8988T (cell line): ENCODE measurements at regions not wholly inside any gene's neighbourhood (a gene's known extent, or its start where the extent isn't known, plus 50 kb on each side); places are given as distances from the start of the nearest gene placed in this dataset.

Source experiments
- DNase-seq: peaks from one replicate; pipeline ENCODE4 v3.0.0; 2011

DNA sequence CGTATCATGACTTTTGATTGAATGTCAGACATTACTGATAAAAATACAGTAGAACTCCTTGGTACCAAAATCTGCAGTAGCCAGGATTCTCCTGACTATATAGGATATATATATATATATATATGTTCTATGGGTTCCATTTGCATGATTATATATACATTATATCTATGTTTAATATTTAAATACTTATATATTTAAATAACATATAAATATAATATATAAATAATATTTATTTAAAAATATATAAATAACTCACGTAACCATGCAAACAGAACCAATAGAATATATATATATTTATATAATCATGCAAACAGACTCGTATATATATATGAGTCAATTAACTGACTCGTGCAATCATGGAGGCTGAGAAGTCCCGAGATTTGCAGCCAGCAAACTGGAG, 278.8 kb upstream of the PLXNA2 start:
- no peak for DNase-seq

DNA sequence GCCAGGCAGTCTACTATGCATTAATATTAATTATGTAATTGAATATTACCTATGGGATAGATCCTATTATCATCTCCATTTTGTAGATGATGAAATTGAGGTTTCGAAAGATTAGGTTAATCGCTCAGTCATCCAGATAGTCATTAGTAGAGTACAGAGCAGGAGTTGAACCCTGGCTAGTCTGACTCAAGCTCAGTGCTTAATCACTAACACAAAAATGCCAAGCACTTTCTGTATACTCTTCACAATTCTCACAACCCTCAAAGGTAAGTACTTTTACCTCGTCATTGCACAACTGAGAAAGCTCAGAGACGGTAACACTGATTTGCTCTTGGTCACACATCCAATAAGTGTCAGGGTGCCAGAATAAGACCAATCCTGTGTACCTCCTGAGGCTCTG, 280.2 kb upstream of the PLXNA2 start:
- no peak for DNase-seq

DNA sequence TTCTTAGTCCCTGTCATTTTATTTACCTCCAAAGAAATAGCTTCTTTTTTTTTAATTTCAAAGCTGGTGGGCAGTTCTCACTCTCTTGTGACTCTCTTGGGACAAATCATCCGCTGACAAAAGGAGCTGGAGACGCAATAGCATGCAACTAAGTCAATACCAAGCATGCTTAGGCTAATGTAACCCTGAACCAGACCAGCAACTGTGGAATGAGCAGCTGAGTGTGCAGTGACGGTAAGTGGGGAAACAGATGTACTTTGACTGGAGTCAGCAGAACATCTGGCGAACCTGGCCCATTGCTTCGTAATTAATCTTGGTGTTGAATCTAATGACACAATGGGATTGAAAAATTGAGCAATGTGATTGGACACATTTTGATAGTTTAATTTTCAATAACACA, 280.7 kb upstream of the PLXNA2 start:
- no peak for DNase-seq

DNA sequence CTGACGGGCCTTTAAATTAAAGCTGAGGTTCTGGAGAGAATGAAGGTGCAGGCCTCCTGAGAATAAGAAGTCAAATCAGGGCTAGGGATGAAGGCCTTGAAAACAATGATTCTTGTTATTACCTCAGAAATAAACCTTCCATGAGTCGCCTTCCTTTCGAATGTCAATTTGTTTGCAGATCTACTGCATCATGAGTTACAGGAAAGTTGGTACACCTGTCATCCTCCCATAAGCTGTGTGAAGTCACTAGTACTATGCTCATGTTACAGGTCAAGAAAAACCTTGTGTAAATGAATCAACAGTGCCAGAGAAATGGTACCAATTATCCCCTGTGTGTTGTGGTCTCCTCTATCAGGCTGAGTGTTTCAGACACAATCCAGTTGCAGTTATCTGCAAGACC, 281.2 kb upstream of the PLXNA2 start:
- DNase-seq, result no peak

DNA sequence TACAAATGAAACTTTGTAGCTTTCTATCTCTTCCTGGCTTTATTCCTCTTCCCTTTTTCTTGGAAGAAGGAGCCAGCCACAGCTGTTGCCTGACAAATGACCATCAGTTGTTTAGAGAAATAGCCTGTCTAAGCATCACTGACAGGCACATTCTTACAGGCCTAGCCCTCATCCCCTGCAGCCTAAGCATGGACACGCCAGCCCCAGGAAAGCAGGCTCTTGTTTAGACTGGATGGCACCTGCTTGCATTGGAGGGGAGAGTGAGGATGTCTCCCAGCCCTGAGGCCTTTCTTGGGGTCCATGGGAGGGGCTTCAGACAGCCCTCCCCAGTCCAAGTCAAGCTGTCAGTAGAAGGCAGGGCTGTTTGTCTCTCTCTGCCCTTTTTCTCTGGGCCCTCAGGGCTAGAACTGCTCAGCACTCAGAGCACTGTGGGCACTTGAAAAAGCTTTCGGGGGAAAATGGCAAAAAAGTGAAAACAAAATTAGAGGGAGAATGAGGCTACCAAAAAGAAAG, 282.5 kb upstream of the PLXNA2 start:
- DNase-seq, result no peak

DNA sequence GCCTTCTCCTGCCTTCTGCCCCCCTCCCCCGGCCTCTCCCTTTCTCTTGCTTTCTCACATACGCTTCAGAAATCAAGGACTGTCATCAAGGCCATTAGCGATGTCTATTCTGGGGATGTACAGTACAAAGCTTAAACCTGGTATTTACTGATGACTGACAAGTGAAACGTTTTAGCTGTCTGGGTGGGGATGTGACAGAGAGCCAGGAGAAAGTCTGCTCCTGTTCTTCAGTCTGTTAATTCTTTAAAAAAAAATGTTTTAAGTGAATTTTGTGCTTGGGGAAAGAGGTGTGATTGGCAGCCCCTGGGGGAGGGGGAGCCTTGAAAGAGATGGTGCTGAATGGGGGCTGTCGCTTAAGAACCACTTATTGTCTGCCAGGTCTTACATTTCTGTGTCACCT, 283.0 kb upstream of the PLXNA2 start:
- DNase-seq, result no peak

DNA sequence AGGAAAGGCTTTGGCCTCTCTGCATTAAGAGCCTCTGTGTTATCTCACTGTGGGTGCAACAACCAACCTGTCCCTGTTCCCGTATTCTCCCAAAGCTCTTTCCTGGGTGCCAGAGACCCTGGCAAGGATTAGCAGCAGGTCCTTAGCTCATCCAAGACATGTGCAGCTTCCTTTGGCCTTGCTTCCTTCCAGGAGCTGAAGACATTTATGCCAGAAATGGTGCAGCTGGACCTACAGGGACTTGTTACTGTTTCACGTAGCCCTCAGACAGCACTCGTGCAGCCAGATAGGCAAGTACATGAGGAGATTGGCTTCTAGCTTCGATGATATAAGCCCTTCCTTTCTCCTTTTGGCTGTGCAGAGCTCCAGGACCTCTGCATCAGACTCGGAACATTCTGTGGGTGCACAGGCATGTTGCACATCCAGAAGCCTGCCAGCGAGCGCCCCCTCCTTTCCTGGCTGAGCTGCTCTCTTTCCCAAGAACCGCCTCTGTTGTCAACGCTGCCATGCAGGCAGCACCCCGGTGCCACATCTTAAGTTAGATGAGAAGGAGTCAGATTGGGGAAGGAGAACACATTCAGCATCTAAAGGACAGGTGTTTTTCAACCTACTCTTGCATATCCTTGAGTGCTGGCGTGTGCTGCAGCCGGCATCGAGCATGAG, 284.5 kb upstream of the PLXNA2 start:
- DNase-seq, result no peak

DNA sequence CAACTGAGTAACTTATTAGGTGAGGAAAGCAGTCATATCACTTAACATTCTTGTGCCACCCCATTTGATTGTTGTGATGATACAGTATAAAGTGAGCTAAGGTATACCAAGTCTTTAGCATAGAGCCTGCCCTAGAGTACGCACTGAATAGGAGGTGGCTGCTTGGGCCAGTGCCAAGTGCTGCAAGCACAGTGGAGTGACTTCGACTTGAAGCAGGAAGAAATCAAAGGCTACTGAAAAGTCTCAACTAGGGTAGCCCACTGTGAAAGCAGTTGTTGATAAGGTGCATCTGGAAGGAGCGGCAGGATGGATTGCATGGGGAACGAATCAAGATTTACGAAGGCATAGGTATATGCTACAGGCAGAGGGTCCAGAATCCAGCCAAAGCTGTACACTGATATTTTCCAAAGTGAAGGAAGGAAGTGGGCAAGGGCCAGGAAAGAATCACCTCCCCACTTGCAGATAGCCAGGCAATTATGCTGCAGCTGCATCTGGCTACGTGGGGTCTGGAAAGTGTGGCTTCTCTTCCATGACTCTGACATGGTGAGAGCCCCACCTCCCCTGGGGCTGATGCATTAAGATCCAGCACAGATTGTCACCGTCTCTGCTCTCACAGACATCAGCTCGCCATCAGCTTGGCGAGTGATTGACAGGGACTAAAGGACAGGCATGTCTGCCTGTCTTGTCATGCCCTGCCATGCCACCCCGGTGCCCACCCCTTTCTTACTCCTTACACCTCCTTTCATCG, 287.0 kb upstream of the PLXNA2 start:
- DNase-seq, result no peak

DNA sequence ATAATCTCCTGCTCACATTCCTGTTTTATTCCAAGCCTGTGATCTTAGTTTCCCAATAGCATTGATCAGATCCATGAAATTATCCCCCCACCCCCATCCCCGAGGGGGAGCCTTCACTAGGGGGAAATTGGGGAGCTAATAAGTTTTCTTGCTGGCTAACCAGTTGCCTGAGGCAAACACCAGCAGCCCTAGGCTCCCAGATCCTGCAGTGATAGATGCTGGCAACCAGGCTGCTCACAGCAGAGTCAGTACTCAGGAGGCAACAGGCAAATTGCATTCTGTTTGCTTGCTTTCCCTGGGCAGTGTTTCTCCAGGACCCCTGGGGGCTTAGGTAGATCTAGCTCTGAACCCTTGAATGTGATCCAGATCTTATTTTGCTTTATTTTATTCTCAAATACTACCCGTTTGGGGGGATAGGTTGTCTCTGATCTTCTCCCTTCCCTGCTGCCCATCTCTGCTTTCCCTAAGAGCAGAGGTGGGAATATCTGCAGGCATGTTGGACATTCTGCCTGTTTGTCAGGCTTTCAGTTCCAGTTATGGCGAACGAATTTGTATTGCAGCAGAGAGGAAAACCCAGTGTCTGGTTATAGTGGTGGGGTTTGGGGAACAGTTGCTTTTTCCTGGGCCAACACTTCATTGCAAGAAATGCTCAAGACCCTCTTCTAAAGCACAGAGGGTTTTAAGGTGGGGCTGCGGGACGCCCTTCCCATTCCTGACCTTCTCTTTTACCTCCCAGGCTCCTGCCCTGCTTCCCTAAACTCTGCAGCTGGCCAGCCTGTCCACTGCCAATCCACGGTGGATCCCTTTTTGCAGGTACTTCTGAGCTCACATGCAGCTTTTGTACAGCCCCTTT, 289.8 kb upstream of the PLXNA2 start:
- DNase-seq, result no peak

DNA sequence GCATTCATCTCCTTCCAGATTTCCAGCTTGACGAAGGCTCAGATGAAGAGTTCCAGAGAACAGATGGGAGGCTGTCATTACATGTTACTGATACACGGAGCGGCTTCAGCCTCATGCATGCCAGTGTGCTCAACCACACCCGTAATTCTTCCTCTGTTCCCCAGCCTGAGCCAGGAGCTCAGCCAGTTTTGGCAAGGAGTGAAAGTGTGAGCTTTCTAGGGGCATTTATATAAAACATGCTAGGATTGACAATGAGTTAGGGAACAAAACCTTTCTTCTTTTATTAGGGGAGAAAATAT, 290.4 kb upstream of the PLXNA2 start:
- no peak for DNase-seq

DNA sequence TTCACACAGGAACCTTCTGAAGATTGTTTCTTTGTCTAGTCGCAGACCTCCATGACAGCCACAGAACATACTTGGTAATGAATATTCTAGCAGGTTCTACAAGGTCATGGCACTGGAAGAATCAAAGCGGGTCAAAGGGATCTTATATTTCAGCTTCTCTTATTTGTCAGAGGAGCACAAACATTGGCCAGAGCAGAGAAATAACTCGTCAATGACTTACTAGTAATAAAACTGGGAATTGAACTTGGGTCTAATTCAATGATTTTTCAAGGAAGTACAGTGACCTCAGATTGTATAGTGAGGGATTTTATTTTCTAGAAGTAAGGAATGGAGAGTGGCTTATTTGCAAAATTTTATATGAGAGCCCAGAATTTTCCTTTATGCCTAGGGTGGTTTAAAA, 290.8 kb upstream of the PLXNA2 start:
- DNase-seq, result no peak

DNA sequence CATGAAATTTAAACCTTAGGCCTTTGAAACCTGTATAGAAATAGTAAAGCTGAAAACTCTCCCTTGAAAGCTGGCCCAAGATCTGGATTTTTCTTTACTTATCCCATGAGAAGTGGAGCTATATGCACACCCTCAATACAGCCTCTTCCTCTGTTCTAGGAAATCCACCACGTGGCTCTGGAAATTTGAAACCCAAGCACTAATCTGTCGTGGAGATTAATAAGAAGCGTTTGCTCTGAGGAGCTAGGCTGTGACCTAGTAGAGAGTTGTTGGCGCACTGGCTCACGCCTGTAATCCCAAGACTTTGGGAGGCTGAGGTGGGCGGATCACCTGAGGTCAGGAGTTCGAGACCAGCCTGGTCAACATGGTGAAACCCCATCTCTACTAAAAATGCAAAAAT, 291.3 kb upstream of the PLXNA2 start:
- no peak for DNase-seq

DNA sequence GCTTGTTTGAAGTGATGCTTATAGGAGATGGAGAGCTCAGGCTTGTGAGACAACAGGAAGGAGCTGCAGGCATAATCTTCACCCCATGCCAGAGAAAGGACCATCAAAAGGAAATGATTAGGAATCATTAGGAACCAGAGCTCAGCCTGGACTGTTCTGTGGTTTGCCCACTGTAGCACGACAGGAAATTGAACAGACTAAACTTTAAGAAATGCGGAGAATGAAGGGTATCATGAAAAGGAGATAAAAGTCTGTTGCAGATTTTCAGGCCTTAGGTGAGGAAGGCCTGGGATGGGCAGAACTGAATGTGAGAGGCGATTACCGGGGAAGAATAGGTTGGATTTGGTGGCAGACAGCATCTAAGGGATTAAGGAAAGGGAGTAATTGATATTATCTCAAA, 292.0 kb upstream of the PLXNA2 start:
- no peak for DNase-seq

DNA sequence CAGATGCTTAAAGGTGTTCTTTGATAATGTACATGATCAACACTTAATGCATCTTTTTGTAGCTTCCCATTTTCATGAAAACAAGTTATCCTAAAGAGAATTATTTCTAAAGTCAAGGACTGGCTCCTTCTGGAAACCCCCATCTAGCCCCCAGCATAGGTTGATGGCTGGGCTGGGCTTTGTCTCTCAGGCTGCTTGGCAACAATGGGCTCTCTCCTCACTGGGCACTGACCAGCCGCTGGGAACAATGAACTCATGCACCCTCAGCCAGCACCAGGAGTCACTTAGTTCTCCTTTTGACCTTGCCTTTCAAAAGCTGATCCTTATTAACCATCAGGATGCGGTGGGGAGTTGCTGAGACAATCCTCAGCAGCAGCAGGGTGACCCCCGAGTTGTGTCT, 293.0 kb upstream of the PLXNA2 start:
- no peak for DNase-seq

DNA sequence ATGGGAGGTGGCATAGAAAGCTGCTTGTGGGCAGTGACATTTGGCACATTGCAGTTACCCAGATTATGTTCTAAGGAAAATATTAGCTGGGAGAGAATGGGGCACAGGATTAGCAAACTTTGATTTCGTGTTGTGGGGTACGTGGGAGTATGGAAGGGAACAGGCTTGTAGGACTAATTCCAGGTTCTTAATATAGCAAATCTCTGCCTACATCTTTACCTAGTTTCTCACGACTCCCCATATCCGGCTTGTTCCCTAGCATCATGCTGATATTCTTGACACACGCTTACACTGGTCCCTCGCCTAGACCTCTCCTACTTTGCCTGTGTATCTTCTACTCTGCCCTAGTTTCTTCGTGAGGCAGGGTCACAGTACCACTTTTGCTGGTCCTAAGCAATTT, 293.9 kb upstream of the PLXNA2 start:
- no peak for DNase-seq

DNA sequence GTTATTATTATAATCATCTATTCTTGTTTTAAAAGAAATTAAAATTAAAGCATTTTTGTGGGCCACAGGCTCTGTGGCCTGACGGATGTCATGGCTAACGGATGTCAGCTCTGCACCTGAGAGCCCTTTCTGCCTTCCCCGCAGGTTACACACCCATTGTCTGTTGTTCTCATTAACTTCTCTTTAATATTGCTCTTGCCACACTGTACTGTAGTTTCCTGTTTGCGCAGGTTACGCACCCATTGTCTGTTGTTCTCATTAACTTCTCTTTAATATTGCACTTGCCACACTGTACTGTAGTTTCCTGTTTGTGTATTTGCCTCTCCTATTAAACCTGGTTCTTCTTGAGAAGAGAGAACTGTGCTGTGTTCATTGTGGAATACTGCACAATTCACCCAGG, 294.4 kb upstream of the PLXNA2 start:
- DNase-seq, result no peak

DNA sequence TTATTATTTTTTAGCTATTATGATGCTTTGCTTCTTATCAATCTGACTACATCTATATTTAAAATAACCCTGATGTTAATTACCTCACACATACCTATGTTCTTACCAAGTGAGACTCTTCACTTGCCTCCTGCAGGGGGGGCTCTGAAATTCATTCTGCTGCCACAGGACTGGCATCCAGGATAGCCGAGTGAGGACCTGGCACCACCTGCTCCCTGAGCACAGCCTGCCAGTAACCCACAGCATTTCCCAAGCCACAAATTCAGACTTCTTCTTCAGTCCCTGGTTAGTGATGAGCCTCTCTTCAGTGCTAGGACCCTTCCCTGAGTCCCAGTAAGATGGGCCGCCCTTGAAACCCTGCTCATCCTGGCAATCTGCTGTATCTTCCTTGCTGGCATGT, 296.5 kb upstream of the PLXNA2 start:
- no peak for DNase-seq

DNA sequence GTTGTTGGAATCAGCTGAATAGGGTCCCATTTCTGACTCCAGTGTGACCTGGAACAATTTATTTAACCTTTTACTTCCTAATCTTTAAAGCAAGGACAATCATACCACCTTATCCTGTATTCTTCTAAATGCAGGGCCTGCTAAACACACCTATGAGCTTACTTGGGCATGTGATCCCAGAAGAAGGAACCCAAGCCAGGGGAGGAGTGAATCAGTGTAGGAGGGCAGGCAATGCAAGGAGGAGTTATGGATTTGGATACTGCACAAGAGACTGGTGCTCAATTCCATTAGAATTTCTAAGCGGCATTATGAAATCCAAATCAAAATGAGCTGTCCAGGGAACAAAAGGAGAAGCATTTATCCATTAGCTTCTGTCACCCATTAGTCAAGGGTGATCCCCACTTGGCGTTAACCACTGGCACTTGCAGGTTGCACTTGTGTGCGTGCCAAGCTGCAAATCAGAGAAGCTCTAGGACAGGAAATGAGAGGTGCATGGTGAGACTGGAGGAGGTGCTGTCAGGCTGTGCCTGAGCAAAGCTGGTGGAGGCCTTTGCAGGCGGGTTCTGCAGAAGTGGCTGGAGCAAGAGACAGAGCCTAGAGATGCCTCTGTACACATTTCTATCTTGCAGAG, 297.2 kb upstream of the PLXNA2 start:
- DNase-seq, result no peak

DNA sequence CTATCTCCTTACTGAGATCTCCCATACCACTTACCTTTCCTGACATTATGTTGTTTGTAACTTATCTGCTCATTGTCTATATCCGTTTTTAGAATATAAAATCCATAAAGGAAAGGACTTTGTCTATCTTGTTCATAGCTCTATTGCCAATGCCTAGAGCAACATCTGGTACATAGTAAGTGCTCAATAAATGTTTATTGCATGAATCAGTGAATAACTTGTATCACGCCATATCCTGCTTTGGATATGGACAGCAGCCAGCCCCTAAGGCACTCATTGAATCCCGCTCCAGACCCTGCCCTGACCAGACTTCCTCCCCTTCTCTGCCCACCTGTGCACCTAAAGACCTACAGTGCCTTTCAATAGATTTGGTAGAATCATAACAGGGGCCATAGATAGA, 298.1 kb upstream of the PLXNA2 start:
- DNase-seq, result no peak

DNA sequence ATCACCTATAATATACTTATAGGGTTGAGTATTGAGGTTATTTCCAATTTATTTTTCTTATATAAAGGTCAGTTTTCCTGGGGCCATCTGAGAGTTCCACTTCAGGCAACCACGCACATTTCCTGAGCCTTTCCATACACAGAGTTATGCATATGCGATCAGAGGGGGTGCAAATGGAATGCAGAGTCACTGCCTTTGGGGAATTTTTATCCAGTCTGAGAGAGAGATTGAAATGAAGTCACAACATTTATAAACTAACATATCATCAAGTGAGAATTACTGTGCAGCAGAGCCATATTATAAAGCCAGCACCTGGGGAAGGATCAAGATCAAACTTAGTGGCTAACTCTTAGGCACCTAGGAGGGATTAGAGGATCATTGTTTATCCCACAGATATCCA, 299.9 kb upstream of the PLXNA2 start:
- no peak for DNase-seq

DNA sequence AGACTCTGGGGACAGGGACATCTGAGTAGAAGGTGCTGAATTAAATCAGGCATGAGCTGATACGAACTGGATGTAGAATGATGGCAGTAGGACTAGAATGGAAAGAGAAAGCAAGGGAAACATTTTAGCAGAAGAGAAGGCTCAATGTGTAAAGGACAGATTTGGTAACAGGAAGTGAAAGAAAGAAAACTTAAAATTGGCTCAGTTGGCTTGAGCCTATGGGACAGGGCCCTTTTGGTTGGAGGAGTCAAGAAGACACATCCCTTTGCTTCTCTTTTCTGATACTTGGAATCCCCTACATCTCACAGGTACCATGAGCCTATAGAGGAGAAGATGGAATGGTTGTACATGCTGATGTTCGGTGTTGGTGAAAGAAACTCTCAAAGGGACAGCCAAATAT, 300.6 kb upstream of the PLXNA2 start:
- no peak for DNase-seq

DNA sequence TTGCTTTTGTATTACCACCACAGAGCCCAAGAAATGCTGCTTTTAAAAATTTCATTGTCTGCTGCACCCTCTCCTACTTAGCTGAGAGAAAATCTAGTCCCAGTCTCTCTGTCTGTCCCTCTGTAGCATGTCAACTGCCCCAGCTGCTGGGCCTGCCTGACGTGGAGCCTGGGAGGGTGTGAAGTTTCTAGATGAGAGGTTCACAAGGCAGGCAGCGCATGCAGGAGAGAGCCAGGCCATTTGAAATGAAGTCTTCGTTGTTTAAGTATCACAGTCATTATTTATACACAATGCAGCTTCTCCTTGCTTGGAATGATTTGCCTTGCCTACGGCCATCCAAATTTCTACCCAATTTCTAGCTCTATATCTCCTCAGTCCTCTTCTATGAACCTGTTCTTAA, 306.8 kb upstream of the PLXNA2 start:
- DNase-seq, result no peak

DNA sequence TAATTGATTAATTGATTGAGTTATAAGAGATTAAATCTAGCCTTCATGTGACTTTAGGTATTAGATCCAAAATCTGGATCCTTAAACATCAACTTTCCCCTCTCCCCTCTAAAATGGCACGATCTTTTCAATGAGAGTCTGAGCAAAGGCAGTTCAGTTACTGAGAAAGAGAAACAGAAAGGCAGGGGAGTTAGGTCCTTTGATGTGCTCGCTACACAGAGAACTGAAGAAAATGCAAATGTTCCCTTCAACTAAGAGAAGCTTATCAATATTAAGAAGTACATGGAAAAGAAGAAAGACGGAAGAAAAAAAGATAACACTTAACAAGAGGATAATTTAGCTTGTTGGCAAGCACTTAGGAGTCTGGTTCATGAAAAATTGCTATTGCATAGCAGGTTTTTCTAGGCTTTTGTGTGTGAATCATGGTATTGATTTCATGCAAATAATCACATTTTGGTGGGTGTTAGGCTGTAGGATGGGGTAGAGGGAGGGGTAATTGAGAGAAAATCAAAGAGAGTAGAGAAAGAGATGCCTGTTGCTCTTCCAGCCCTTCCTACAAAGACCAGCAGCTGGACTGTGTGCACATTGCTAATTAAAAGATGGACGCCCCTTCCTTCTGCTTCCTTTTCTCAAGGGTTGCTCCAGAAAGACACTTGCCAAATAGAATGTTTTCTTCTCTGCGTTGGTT, 307.6 kb upstream of the PLXNA2 start:
- no peak for DNase-seq
